Cerebellar cortex (tissue), 1 donor: ENCODE measurements at regions not wholly inside any gene's neighbourhood (a gene's known extent, or its start where the extent isn't known, plus 50 kb on each side); places are given as distances from the start of the nearest gene placed in this dataset.

Source experiments
- DNase-seq: peaks from one replicate; pipeline ENCODE4 v3.0.0-alpha.2; 2015; ENCODE audit warnings: low spot score

GRCh38 chr22:47929646-47930185, 1167.3 kb downstream of the TBC1D22A start:
- DNase-seq = no peak

DNA sequence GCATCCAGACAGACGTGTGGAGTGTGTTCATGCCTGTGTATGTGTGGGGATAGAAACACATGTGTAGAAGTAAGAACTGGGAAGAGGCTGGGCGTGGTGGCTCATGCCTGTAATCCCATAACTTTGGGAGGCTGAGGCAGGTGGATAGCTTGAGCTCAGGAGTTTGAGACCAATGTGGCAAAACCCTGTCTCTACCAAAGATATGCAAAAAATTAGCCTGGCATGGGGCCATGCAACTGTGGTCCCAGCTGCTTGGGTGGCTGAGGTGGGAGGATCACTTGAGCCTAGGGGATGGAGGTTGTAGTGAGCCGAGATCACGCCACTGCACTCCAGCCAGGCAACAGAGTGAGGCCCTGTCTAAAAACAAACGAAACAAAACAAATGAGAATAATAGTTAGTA, 1166.6 kb downstream of the TBC1D22A start:
- no peak for DNase-seq

GRCh38 chr22:47928631-47929030, 1166.2 kb downstream of the TBC1D22A start:
- DNase-seq = no peak

DNA sequence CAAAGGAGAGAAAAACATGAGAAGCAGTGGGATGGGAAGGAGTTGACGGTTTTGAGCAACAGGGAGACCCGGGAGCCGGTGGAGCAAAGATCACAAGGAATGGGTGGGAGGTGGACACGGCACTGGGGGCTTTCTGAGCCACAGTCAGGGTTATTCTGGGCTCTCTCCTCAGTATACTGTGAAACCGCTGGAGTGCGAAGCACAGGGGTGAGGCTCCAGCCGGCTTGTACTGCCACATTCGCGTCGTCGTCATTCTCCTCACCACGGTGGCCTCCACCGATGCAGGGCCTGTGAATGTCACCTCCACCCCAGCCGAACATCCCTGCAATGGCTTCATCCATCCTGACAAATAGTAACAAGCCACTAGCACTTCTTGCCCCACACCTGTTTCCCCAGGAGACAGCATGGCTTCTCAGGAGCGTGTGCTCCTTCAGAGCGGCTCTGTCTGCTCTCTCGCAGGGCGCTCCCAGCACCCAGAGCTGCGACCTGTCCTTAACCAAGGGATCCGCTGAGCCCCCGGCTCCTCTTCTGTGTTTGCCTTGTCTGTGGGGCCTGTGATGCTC, 1165.3 kb downstream of the TBC1D22A start:
- DNase-seq = no peak

DNA sequence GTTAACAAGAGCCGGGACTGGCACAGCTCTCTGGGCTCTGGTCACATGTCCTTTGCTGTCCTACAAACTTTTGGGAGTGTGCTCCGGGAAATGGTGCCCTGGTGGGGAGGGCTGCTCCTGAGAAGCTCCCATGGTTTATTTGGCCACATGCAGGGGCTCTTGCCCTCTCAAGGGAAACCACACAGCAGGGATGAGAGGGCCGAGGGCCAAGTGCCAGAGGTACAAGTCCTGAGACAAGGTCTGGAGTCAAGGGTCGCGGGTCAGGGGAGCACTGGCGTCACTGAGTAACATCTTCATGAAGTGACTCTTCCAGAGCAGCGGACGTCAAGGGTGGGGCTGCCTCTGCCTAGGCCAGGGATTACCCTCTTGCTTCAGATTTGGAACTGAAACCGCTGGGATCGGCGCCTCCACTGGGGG, 1160.6 kb downstream of the TBC1D22A start:
- DNase-seq = no peak

DNA sequence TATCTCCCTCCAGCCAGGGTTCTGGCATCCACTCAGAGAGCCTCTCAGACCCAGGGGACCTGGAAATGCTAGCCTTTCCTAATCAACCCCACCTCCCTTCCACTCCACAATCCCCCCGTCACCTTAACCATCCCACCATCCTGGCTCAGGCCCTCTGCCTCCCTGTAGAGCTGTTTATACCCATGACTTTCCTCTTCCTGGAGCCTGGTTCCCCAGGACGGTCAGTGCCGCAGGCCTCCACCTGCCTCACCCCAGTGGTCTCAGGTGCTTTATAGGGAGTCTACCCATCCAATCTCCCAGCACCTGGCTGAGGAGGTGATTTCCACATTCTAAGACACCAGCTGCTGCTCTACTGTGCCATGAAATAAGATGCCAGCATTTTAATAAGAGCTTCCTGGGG, 1159.5 kb downstream of the TBC1D22A start:
- no peak for DNase-seq

DNA sequence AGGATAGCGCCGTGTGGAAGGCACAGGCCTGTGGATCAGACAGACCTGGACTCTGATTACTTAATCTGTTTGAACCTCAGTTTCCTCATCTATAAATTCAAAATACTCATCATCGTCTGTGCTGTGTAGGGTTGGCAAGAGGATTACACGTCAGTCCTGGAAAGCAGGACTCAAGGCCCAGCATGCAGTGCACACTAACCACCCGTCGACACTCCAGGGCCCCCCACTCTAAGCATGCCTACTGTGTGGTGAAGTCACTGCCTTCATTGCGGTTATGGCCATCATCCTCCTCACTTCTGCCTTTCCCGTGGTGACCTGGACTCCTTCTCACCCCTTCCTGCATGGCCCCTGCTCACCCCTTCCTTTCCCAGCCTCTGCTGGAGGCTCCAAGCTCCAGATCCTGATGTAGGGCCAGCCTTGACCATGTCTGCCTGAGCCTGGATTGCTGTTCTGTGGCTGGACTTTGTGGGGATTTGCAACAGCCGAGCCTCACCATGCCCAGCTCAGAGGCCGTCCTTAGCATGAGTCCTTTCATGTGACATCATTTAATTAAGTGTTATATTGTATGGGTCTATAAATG, 1158.0 kb downstream of the TBC1D22A start:
- DNase-seq = no peak

DNA sequence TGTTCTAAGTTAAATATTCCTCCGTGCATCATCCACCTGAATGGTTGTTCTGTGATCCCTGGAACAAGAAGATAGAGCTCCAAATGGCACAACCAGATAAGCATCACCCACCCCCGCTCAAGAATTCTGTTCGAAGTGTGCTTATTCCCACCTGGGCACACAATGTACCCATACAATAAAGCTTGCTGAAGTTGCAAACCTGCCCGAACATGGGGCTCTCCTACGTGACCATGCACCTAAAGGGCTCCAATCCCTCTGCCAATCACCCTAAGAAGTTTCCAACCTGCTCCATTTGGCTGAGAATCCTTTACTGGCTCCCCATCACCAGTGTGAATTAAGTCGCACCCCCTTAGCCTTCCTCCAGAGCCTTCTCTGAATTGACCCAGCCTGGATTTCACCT, 1157.4 kb downstream of the TBC1D22A start:
- DNase-seq = no peak

- peak; percentile 11 for DNase-seq
Observed at GRCh38 chr22:47919001-47919441, 1156.6 kb downstream of the TBC1D22A start.

DNA sequence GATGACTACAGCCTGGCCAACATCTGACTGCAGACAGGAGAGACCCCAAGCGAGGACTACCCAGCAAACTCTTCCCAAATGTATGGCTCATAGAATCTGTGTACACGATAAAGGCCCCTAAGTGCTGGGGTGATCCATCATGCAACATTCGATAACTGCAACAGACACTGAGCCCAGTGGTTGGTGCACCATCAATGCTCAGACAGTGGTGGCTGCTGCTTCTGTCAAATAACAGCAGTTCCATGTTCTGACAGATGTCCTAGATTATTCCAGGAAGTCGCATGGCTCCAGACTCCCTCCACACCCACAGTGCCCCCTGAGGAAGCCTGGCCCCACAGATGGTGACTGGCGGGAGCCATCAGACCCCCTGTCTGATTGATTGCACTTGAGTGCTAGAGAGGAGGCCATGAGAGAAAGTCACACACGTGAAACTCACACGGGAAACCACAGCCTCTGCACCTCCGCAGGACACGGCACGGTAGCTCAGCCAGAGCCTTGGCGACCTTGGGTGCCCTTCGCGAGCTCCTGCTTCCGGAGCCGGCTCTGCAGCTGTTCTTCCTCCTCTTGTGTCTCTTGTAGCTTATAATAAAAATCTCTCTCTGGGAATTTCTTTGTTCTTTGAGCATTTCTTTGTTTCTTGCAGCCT, 1155.9 kb downstream of the TBC1D22A start:
- no peak for DNase-seq

GRCh38 chr22:47914481-47915097, 1152.1 kb downstream of the TBC1D22A start:
- no peak for DNase-seq

DNA sequence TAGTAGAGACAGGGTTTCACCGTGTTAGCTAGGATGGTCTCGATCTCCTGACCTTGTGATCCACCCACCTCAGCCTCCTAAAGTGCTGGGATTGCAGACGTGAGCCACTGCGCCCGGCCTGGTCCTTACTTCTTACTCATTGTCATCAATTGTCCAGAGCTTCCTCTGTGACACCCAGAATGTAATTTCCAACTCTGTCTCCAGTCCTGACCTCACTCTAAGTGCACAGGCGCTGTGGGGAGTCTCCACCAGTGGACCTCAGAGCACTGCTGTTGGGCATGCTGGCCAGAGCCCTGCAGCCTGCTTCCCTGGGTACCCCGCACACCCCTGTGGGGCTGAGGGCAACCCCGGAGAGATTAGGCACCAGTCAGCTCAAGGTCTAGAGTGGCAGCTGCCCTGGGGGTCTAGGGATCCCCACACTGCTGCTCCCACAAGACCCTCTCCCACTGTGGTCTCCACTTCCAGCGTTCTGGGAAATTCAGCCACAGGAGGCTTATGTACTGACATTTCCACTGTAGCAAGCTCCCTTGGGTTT, 1140.3 kb downstream of the TBC1D22A start:
- DNase-seq = no peak

- DNase-seq = no peak
Observed at GRCh38 chr22:47901911-47902310, 1139.5 kb downstream of the TBC1D22A start.

GRCh38 chr22:47899894-47900293, 1137.4 kb downstream of the TBC1D22A start:
- no peak for DNase-seq

GRCh38 chr22:47898946-47899345, 1136.5 kb downstream of the TBC1D22A start:
- no peak for DNase-seq

DNA sequence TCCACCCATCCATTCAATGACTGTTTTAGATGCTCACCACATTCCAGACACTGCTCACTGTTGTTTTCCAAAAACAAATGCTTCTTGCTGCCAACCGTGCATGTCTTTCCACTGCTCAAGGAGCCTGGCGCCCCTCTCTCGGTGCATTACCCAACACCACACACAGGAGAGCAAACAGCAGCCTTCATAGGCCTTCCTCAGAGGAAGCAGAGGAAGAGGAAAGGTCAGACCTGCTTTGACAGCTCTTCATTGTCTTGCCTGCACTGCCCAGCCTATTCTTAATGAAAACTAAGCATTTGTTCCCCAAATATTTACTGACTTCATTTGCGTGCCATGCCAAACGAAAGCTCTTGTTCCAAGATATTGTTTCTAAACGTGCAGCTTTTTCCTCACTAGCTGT, 1129.2 kb downstream of the TBC1D22A start:
- no peak for DNase-seq

- DNase-seq = no peak
Observed at GRCh38 chr22:47888817-47889216, 1126.4 kb downstream of the TBC1D22A start.

- no peak for DNase-seq
Observed at GRCh38 chr22:47884775-47885174, 1122.3 kb downstream of the TBC1D22A start.

DNA sequence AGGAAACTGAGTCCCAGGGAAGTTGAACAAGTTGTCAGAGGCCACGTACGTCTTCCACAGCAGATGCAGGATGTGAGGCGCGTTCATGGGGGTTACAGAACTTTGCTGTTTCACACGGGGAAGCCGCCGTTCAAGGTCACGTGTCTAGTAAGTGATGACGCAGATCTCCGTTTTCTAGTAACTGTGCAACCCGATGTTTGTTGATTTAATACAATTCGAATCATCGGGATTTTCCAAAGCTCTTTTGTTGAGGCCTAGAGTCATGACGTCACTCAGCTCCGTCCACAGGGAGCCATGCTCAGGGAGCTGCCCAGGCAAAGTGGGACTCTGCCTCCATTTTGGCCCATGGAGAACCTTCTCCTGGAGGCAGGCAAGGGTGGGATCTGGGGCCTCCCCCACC, 1121.8 kb downstream of the TBC1D22A start:
- no peak for DNase-seq

DNA sequence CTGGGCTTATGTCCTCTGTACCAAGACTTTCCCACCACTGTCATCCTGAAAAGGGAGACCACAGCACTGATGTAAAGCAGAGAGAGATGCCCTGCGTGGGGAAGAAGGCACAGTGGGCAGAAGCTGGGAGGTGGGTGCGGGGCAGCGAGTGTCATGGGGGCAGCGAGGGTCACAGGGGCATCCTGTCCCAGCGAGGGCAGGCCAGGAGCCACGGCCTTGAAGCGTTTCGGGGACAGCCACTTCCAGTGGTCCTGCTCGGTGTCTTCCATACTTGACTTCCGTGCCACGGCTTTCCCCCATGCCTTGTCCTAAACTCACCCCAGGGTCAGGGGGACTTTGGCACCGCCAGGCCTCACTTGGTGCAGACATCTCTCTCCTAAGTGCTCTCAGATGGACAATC, 1121.3 kb downstream of the TBC1D22A start:
- DNase-seq = no peak

GRCh38 chr22:47879346-47879745, 1116.9 kb downstream of the TBC1D22A start:
- DNase-seq = no peak

DNA sequence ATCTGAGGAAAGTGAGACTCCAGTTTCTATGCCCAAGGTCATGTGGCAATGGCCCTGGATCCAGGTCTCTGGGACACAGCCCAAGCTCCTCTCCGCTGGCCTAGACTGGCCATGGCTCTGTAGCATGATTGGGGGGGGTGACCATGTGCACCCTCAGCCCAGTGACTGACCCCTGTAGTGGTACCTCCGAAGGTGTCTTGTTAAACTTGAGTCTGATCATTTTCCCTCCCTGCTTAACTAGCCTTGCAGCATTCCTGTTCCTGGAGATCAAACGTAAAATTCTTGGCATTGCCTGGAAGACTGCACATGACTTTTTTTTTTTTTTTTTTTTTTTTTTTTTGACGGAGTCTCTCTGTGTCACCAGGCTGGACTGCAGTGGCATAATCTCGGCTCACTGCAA, 1116.0 kb downstream of the TBC1D22A start:
- no peak for DNase-seq
